ENCODE measurements at regions not wholly inside any gene's neighbourhood (a gene's known extent, or its start where the extent isn't known, plus 50 kb on each side); places are given as distances from the start of the nearest gene placed in this dataset.

- ChIA-PET CTCF (interaction anchor here (0.6 kb wide), 1 partner anchor 206 kb away, joined by 4 read pairs; no protein-coding TSS in a partner anchor), POLR2A (ENCODE audit: low non-redundant PET) (no interaction called here)
- no peak for TF ChIP-seq CTCF (conservative IDR thresholded peaks at IDR 0.05; ENCODE audit: low read depth)
- DNase-seq (ENCODE audit: low spot score) = no peak
- no peak overlapping the region for H3K27ac ChIP-seq
These were observed 437.0 kb downstream of the PTPRC start for GRCh38 chr1:199075792-199076191.

DNA sequence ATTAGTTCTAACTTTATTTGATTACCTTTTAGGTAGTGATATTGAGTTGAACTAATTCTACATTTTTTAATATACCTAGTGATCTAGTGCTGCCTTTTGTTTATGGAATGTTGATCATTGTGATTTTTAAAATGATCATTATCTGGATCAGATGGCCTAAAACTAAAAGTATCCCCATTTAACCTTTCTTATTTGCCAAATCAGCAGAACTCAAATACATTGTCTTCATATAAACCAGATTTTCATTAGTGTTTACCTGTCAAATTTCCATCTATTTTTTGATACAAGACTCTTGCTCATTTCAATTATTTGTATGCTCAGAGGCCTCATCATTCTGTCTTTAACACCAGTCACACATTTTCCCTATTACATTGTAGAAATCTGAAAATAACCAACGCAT, 441.2 kb downstream of the PTPRC start:
- ChIA-PET CTCF (no interaction called here), POLR2A (ENCODE audit: low non-redundant PET) (no interaction called here)
- no peak for DNase-seq (ENCODE audit: low spot score)
- no peak overlapping the region for H3K27ac ChIP-seq
- TF ChIP-seq CTCF (conservative IDR thresholded peaks at IDR 0.05; ENCODE audit: low read depth) = no peak

- no peak for TF ChIP-seq CTCF (conservative IDR thresholded peaks at IDR 0.05; ENCODE audit: low read depth)
- DNase-seq (ENCODE audit: low spot score) = no peak
- CTCF ChIA-PET = interaction anchor here (0.6 kb wide), 1 partner anchor 130 kb away, joined by 3 read pairs; no protein-coding TSS in a partner anchor
- no peak overlapping the region for H3K27ac ChIP-seq
- POLR2A ChIA-PET (ENCODE audit: low non-redundant PET) = no interaction called here
These were observed 442.9 kb downstream of the PTPRC start for GRCh38 chr1:199081739-199082138.

GRCh38 chr1:199082778-199083389, 444.0 kb downstream of the PTPRC start:
- ChIA-PET CTCF (interaction anchor here (0.7 kb wide), 1 partner anchor 148 kb away, joined by 3 read pairs; no protein-coding TSS in a partner anchor), POLR2A (ENCODE audit: low non-redundant PET) (no interaction called here)
- DNase-seq (ENCODE audit: low spot score) = no peak
- no peak overlapping the region for H3K27ac ChIP-seq
- no peak for TF ChIP-seq CTCF (conservative IDR thresholded peaks at IDR 0.05; ENCODE audit: low read depth)

DNA sequence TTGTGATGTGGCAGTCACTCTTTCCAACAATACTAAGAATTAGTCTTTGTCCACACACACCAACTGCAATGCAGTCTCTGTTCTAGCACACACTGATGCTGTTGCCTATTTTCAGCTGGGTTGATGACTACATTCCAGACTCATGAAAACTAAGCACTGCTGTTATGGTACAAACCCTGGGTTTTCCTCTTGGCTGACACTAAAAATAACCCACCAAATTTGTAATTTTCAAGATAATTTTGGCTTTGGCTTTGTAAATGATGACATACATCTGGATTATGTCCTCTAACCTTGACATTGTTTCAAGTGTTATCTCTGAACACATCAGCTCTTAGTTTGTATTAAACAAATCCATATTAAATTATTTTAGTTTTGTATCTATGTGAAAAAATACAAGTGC, 444.8 kb downstream of the PTPRC start:
- no peak for TF ChIP-seq CTCF (conservative IDR thresholded peaks at IDR 0.05; ENCODE audit: low read depth)
- POLR2A ChIA-PET (ENCODE audit: low non-redundant PET) = no interaction called here
- no peak for DNase-seq (ENCODE audit: low spot score)
- H3K27ac ChIP-seq = no peak overlapping the region
- CTCF ChIA-PET = interaction anchor here (0.6 to 0.7 kb wide), 2 partner anchors 74 to 694 kb away, joined by 3 read pairs; no protein-coding TSS in a partner anchor

DNA sequence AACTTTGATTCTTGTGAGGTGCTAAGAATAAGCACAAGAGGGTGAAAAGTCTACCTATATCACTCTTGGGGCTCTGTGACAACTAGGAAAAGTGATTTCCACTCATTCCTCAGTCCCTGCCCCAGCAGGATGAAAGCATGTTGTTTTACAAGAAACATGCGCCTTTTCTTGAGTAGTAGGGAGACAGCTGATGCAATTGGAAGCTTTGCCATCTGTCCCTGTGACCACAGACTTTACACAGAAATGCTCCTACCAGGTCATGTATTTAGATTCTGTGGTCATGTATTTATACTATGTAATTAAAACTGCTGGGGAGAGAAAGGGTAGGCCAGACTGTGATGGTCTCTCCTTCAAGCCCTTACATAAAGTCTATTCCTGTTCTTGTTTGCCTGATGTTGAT, 445.5 kb downstream of the PTPRC start:
- DNase-seq (ENCODE audit: low spot score) = no peak
- POLR2A ChIA-PET (ENCODE audit: low non-redundant PET) = no interaction called here
- no peak for TF ChIP-seq CTCF (conservative IDR thresholded peaks at IDR 0.05; ENCODE audit: low read depth)
- CTCF ChIA-PET = interaction anchor here (0.6 to 0.7 kb wide), 2 partner anchors 75 to 694 kb away, joined by 3 read pairs; no protein-coding TSS in a partner anchor
- H3K27ac ChIP-seq = no peak overlapping the region
